Upper lobe of left lung (tissue), 6 donors: ENCODE measurements at regions not wholly inside any gene's neighbourhood (a gene's known extent, or its start where the extent isn't known, plus 50 kb on each side); places are given as distances from the start of the nearest gene placed in this dataset.

Experiments used
- ATAC-seq, 2 donors: fragments of 200-7000 bp; cut with Tn5 transposase; one replicate each; pipeline ENCODE4 v1.9.1; 2022; ENCODE audit warnings: mild to moderate bottlenecking in 2 of 2, moderate library complexity in 2 of 2; ENCODE audit not compliant: low FRiP score in 2 of 2
- DNase-seq, 2 donors: peaks; one replicate each; pipeline ENCODE4 v3.0.0-alpha.2; 2019 to 2020
- H3K27ac ChIP-seq, 4 donors: fragments of 200-600 bp; sonication (generic); one replicate each; pipeline ENCODE4 v1.5.1; 2016 to 2019
- H3K27me3 ChIP-seq, 4 donors: fragments of 200-600 bp; sonication (generic); one replicate each; pipeline ENCODE4 v1.5.1; 2017 to 2019
- H3K36me3 ChIP-seq, 4 donors: fragments of 200-600 bp; sonication (generic); one replicate each; pipeline ENCODE4 v1.5.1; 2016 to 2019
- H3K4me1 ChIP-seq, 4 donors: fragments of 200-600 bp; sonication (generic); one replicate each; pipeline ENCODE4 v1.5.1; 2018 to 2019
- H3K4me3 ChIP-seq, 4 donors: fragments of 200-600 bp; sonication (generic); one replicate each; pipeline ENCODE4 v1.5.1; 2017 to 2019; ENCODE audit warnings: mild to moderate bottlenecking in 2 of 4, moderate library complexity in 1 of 4
- H3K9me3 ChIP-seq, 4 donors: fragments of 200-600 bp; sonication (generic); one replicate each; pipeline ENCODE4 v1.5.1; 2018 to 2019
- CTCF ChIP-seq, 6 experiments: fragments of 450-650 bp in 4 of 6; fragments of 200-600 bp in 2 of 6; sonication (generic) in 2 of 6; IDR thresholded peaks; one replicate each; pipeline ENCODE4 v1.5.1; 2016 to 2019; ENCODE audit warnings: antibody characterized with exemption in 6 of 6
- EP300 ChIP-seq, 4 donors: sonication (generic); formaldehyde crosslinking; IDR thresholded peaks; one replicate each; pipeline ENCODE4 v1.5.1; 2017; ENCODE audit warnings: antibody characterized with exemption in 4 of 4, control low read depth in 2 of 4
- POLR2A ChIP-seq, 4 donors: fragments of 450-650 bp; IDR thresholded peaks; one replicate each; pipeline ENCODE4 v1.5.1; 2016 to 2017; ENCODE audit warnings: antibody characterized with exemption in 4 of 4, mild to moderate bottlenecking in 2 of 4
- POLR2AphosphoS5 ChIP-seq, 2 donors: sonication (generic); formaldehyde crosslinking; IDR thresholded peaks; one replicate each; pipeline ENCODE4 v1.5.1; 2017; ENCODE audit warnings: antibody characterized with exemption in 2 of 2
- WGBS, 2 donors: methylation state at CpG; one replicate each; pipeline ENCODE4 v1.1.5; 2017 to 2018; 5-methylcytosine and 5-hydroxymethylcytosine counted together
- donor health status: DM: no; HTN: no; CAD: no; lungs with moderate emphysema.
- donor health status: DM: no; HTN: yes; CAD: no; lungs with severe emphysema.

- Histone ChIP-seq H3K36me3 (no peaks in the 10 kb centered on the region), H3K4me1 (no peaks in the 10 kb centered on the region), H3K9me3 (no peaks in the 10 kb centered on the region), H3K4me3 (no peak overlapping the region), H3K27ac (no peak overlapping the region), H3K27me3 (no peaks in the 10 kb centered on the region)
- DNase-seq (no peak), ATAC-seq (no peak)
- TF ChIP-seq CTCF (IDR thresholded peaks at IDR 0.05) (no peak), EP300 (IDR thresholded peaks at IDR 0.05) (no peak), POLR2AphosphoS5 (IDR thresholded peaks at IDR 0.05) (no peak), POLR2A (IDR thresholded peaks at IDR 0.05) (no peak)
- WGBS, 2 donors = 63 to 73% methylated on average over 1 of the region's 1 CpG
These were observed 241.3 kb upstream of the ZC3H12C start for GRCh38 chr11:109851780-109852390.

GRCh38 chr11:109853156-109853776 lies 239.9 kb upstream of the ZC3H12C start:
- Histone ChIP-seq H3K4me1 (no peaks in the 10 kb centered on the region), H3K36me3 (no peaks in the 10 kb centered on the region), H3K4me3 (no peak overlapping the region), H3K27me3 (no peaks in the 10 kb centered on the region), H3K9me3 (no peaks in the 10 kb centered on the region), H3K27ac (no peak overlapping the region)
- TF ChIP-seq POLR2A (IDR thresholded peaks at IDR 0.05) (no peak), POLR2AphosphoS5 (IDR thresholded peaks at IDR 0.05) (no peak), EP300 (IDR thresholded peaks at IDR 0.05) (no peak), CTCF (IDR thresholded peaks at IDR 0.05) (peak in 5 of 6 experiments; percentile 10 to 54 (median 26))
- no peak for DNase-seq
- ATAC-seq = no peak
- WGBS, 2 donors = 66 to 75% methylated on average over 5 of the region's 5 CpGs

GRCh38 chr11:109854731-109855130 lies 238.5 kb upstream of the ZC3H12C start:
- no peaks in the 10 kb centered on the region for H3K36me3 ChIP-seq
- no peaks in the 10 kb centered on the region for H3K27me3 ChIP-seq
- ATAC-seq (no peak), DNase-seq (no peak)
- H3K4me1 ChIP-seq = no peaks in the 10 kb centered on the region
- H3K9me3 ChIP-seq = no peaks in the 10 kb centered on the region
- TF ChIP-seq POLR2A (IDR thresholded peaks at IDR 0.05) = no peak
- TF ChIP-seq CTCF (IDR thresholded peaks at IDR 0.05) = no peak
- TF ChIP-seq EP300 (IDR thresholded peaks at IDR 0.05) = no peak
- TF ChIP-seq POLR2AphosphoS5 (IDR thresholded peaks at IDR 0.05) = no peak
- no peak overlapping the region for H3K27ac ChIP-seq
- no peak overlapping the region for H3K4me3 ChIP-seq

GRCh38 chr11:109856928-109857327 lies 236.3 kb upstream of the ZC3H12C start:
- ATAC-seq = no peak
- Histone ChIP-seq H3K9me3 (no peaks in the 10 kb centered on the region), H3K4me1 (no peaks in the 10 kb centered on the region), H3K27ac (no peak overlapping the region), H3K36me3 (no peaks in the 10 kb centered on the region), H3K27me3 (no peaks in the 10 kb centered on the region), H3K4me3 (no peak overlapping the region)
- WGBS, 2 donors = 89 to 95% methylated on average over 2 of the region's 2 CpGs
- TF ChIP-seq POLR2AphosphoS5 (IDR thresholded peaks at IDR 0.05) (no peak), POLR2A (IDR thresholded peaks at IDR 0.05) (no peak), EP300 (IDR thresholded peaks at IDR 0.05) (no peak), CTCF (IDR thresholded peaks at IDR 0.05) (no peak)
- no peak for DNase-seq

GRCh38 chr11:109857637-109858036 lies 235.6 kb upstream of the ZC3H12C start:
- no peak for TF ChIP-seq EP300 (IDR thresholded peaks at IDR 0.05)
- TF ChIP-seq POLR2AphosphoS5 (IDR thresholded peaks at IDR 0.05) = no peak
- TF ChIP-seq CTCF (IDR thresholded peaks at IDR 0.05) = no peak
- no peak for TF ChIP-seq POLR2A (IDR thresholded peaks at IDR 0.05)
- no peaks in the 10 kb centered on the region for H3K36me3 ChIP-seq
- H3K9me3 ChIP-seq = no peaks in the 10 kb centered on the region
- H3K4me3 ChIP-seq = no peak overlapping the region
- H3K27ac ChIP-seq = no peak overlapping the region
- H3K27me3 ChIP-seq = no peaks in the 10 kb centered on the region
- ATAC-seq (no peak), DNase-seq (no peak)
- no peaks in the 10 kb centered on the region for H3K4me1 ChIP-seq
